Right lobe of liver (tissue), 6 donors: ENCODE measurements at regions not wholly inside any gene's neighbourhood (a gene's known extent, or its start where the extent isn't known, plus 50 kb on each side); places are given as distances from the start of the nearest gene placed in this dataset.
A peak's percentile ranks its signal among the peaks of the same experiment; 100 is the strongest.

Experiments
- ATAC-seq, 4 donors: fragments of 200-7000 bp; cut with Tn5 transposase; one replicate each; pipeline ENCODE4 v1.9.1; 2020; ENCODE audit warnings: mild to moderate bottlenecking in 4 of 4, moderate library complexity in 4 of 4
- DNase-seq, 3 donors: peaks; one replicate each; pipeline ENCODE4 v3.0.0-alpha.2; 2020
- H3K27ac ChIP-seq, 3 donors: fragments of 200-600 bp; one replicate each; pipeline ENCODE4 v1.8.0; 2022
- H3K27me3 ChIP-seq, 2 donors: fragments of 200-600 bp; one replicate each; pipeline ENCODE4 v1.8.0; 2022
- H3K36me3 ChIP-seq, 4 donors: fragments of 200-600 bp; sonication (generic) in 1 of 4; one replicate each; pipeline versions ENCODE4 v1.5.1 to v1.8.0; 2017 to 2022; ENCODE audit warnings: control low read depth in 1 of 4
- H3K4me1 ChIP-seq, 4 donors: fragments of 200-600 bp; sonication (generic) in 1 of 4; one replicate each; pipeline versions ENCODE4 v1.5.1 to v1.8.0; 2017 to 2022; ENCODE audit warnings: control low read depth in 1 of 4
- H3K4me3 ChIP-seq, 3 donors: fragments of 200-600 bp; one replicate each; pipeline ENCODE4 v1.8.0; 2022
- H3K9me3 ChIP-seq, 4 donors: fragments of 200-600 bp; sonication (generic) in 1 of 4; one replicate each; pipeline versions ENCODE4 v1.5.1 to v1.8.0; 2017 to 2022; ENCODE audit warnings: control low read depth in 1 of 4
- CTCF ChIP-seq, 4 donors: fragments of 200-600 bp in 3 of 4; fragments of 450-650 bp in 1 of 4; IDR thresholded peaks; one replicate each; pipeline versions ENCODE4 v1.5.1 to v1.8.0; 2016 to 2022; ENCODE audit warnings: antibody characterized with exemption in 4 of 4, mild to moderate bottlenecking in 2 of 4
- POLR2A ChIP-seq: fragments of 450-650 bp; IDR thresholded peaks from one replicate; pipeline ENCODE4 v1.6.1; 2017; ENCODE audit warnings: antibody characterized with exemption, mild to moderate bottlenecking
- WGBS: methylation state at CpG from one replicate; pipeline ENCODE4 v1.1.6; 2018; ENCODE audit warnings: low coverage, low lambda C conversion rate; ENCODE audit not compliant: insufficient coverage; ENCODE audit errors: missing lambda C conversion rate; 5-methylcytosine and 5-hydroxymethylcytosine counted together
- intact Hi-C, 2 donors: fragments of 100-400 bp; cut with DNase I; formaldehyde crosslinking; loops; one replicate each; pipeline versions ENCODE4 v1.11.2 to v1.14.1; 2022
- donor health status: DM: no; HTN: yes; CAD: no.
- donor health status: DM: no; HTN: no; CAD: no.
- donor health status: DM: no; HTN: no; CAD: no.
- donor health status: DM: no; HTN: yes; CAD: no.
- donor health status: DM: no; HTN: yes; CAD: no.

GRCh38 chr21:15195768-15196167, 131.0 kb upstream of the NRIP1 start:
- TF ChIP-seq POLR2A = no peak
- no peak for TF ChIP-seq CTCF (IDR thresholded peaks at IDR 0.05)
- Histone ChIP-seq H3K27me3 (no peaks in the 10 kb centered on the region), H3K4me1 (peaks cover 0 to 17% (median 5%) of the 10 kb centered on the region in 4 donors), H3K27ac (peak overlapping the region in 1 of 3 donors; percentile 34), H3K36me3 (no peaks in the 10 kb centered on the region), H3K4me3 (no peak overlapping the region), H3K9me3 (no peaks in the 10 kb centered on the region)
- peak; percentile 89 to 95 (median 90) for ATAC-seq
- DNase-seq = peak in 1 of 3 donors; percentile 55
- WGBS = 0% methylated on average over 1 of the region's 1 CpG
- intact Hi-C loops = no loop called here

GRCh38 chr21:15197696-15198095, 132.9 kb upstream of the NRIP1 start:
- no peak for ATAC-seq

GRCh38 chr21:15199414-15200383, 134.9 kb upstream of the NRIP1 start:
- H3K4me3 ChIP-seq = no peak overlapping the region
- intact Hi-C loops = no loop called here
- no peak for DNase-seq
- WGBS = 63% methylated on average over 6 of the region's 8 CpGs
- no peak for TF ChIP-seq CTCF (IDR thresholded peaks at IDR 0.05)
- no peak for TF ChIP-seq POLR2A
- H3K36me3 ChIP-seq = no peaks in the 10 kb centered on the region
- H3K9me3 ChIP-seq = no peaks in the 10 kb centered on the region
- H3K27ac ChIP-seq = no peak overlapping the region
- peaks cover 0 to 31% (median 9%) of the 10 kb centered on the region in 4 donors for H3K4me1 ChIP-seq
- H3K27me3 ChIP-seq = no peaks in the 10 kb centered on the region
- no peak for ATAC-seq

More at GRCh38 chr21:15197696-15198095, 132.9 kb upstream of the NRIP1 start:
- Histone ChIP-seq H3K27ac (no peak overlapping the region), H3K4me1 (peaks cover 0 to 17% (median 5%) of the 10 kb centered on the region in 4 donors), H3K27me3 (no peaks in the 10 kb centered on the region), H3K36me3 (no peaks in the 10 kb centered on the region), H3K4me3 (no peak overlapping the region), H3K9me3 (no peaks in the 10 kb centered on the region)
- TF ChIP-seq CTCF (IDR thresholded peaks at IDR 0.05) (no peak), POLR2A (no peak)
- intact Hi-C loops = no loop called here
- DNase-seq = no peak
- WGBS = 58% methylated on average over 2 of the region's 2 CpGs

- no peak for ATAC-seq
- no peak for DNase-seq
- Histone ChIP-seq H3K27me3 (no peaks in the 10 kb centered on the region), H3K9me3 (no peaks in the 10 kb centered on the region), H3K36me3 (no peaks in the 10 kb centered on the region), H3K4me1 (peaks cover 0 to 35% (median 8%) of the 10 kb centered on the region in 4 donors), H3K27ac (no peak overlapping the region), H3K4me3 (no peak overlapping the region)
- TF ChIP-seq CTCF (IDR thresholded peaks at IDR 0.05) (no peak), POLR2A (no peak)
- intact Hi-C loops = no loop called here
- 53% methylated on average over 3 of the region's 3 CpGs for WGBS
Observed at GRCh38 chr21:15203740-15204139, 138.9 kb upstream of the NRIP1 start.
